Stimulated activated CD4-positive, alpha-beta T cell treated with anti-CD3 and anti-CD28 coated beads, Interleukin-4, amount 100 ng/mL, for 48 hours (primary cell): ENCODE measurements at regions not wholly inside any gene's neighbourhood (a gene's known extent, or its start where the extent isn't known, plus 50 kb on each side); places are given as distances from the start of the nearest gene placed in this dataset.
"Not testable (repeated sequence)": the region's sequence is repeated elsewhere in the genome, so short reads cannot be mapped to it uniquely, and the experiment has no call there.

ENCODE experiments used
- DNase-seq, 2 donors: peaks; one replicate each; pipeline ENCODE4 v3.0.0-alpha.2; 2020; ENCODE audit warnings: low read depth in 2 of 2

DNA sequence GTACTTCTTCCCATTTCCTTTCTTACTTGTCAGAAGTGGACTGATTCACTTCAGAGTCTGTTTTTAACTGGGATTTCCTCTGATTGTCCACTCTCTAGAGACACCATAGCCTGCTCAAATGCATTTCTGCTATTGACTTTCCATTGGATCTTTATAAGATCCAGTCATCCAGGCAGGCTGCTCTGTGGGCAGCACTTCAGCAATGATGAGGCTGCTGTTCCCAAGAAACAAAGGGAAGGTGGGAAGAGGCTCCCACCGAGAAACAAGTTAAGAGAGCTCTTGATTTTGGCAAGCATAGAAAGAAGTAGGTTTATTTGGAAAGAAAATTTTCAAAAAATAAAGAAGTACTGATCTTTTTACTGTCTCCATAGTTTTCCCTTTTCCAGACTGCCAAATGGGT is 125.8 kb upstream of the STARD13 start:
- no peak for DNase-seq

- DNase-seq: no peak
Measured at GRCh38 chr13:33415822-33416221, 130.3 kb upstream of the STARD13 start.

DNA sequence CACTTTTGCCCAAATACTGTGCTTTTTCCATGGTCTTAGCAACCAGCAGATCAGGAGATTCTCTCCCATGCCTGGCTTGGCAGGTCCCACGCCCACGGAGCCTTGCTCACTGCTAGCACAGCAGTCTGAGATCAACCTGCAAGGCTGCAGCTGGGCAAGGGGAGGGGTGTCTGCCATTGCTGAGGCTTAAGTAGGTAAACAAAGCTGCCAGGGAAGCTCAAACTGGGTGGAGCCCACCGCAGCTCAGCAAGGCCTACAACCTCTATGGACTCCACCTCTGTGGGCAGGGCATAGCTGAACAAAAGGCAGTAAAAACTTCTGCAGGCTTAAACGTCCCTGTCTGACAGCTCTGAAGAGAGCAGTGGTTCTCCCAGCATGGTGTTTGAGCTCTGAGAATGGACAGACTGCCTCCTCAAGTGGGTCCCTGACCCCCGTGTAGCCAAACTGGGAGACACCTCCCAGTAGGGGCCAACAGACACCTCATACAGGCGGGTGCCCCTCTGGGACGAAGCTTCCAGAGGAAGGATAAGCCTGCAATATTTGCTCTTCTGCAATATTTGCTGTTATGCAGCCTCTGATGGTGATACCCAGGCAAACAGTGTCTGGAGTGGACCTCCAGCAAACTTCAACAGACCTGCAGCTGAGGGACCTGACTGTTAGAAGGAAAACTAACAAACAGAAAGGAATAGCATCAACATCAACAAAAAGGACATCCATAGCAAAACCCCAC is 132.8 kb upstream of the STARD13 start:
- not testable (repeated sequence) for DNase-seq

DNA sequence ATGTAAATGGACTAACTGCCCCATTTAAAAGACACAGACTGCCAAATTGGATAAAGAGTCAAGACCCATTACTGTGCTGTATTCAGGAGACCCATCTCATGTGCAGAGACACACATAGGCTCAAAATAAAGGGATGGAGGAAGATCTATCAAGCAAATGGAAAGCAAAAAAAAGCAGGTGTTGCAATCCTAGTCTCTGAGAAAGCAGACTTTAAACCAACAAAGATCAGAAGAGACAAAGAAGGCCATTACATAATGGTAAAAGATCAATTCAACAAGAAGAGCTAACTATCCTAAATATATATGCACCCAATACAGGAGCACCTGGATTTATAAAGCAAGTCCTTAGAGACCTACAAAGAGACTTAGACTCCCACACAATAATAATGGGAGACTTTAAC is 134.6 kb upstream of the STARD13 start:
- DNase-seq: not testable (repeated sequence)

- no peak for DNase-seq
Measured at GRCh38 chr13:33426131-33426530, 140.6 kb upstream of the STARD13 start.

DNA sequence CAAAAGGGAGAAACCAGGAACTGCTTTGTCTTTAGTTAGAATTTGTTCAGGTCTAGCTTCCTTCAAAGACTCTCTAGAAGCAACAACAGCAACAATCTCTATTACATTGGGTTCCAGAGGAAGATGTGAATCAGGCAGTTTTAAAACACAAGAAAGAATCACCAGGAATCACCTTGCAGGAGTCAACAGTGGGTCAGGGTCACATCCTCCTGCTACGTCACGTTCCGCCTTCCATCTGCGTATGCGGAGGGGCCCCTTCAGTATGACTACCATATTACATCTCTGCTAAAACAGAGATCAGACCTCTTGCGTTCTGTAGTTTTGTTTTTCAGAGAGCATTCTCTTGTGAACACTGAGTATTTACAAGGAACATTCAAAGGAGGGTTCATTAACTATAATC is 147.8 kb upstream of the STARD13 start:
- no peak for DNase-seq

- no peak for DNase-seq
Measured at GRCh38 chr13:33434676-33435075, 149.1 kb upstream of the STARD13 start.

DNA sequence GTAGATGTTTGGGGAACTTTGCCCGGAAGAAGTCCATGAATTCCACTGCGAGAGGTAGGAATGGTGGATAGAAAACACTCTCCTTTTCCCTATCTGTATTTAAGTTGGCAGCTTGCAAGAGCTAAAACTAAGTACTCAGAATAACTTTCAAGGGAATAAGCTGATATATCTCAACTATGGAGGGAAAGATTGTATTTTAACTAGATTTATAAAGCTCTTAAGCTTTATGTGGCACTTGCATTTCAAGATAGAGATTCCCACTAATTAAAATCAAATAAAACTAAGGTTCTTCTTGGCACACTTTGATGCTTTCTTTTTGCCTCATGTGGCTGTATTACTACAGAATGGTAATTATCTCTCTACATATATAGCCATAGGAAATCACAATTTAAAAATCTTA is 149.7 kb upstream of the STARD13 start:
- no peak for DNase-seq

- DNase-seq: no peak
Measured at GRCh38 chr13:33438918-33439317, 153.4 kb upstream of the STARD13 start.

- DNase-seq: no peak
Measured at GRCh38 chr13:33441015-33441414, 155.5 kb upstream of the STARD13 start.

GRCh38 chr13:33445024-33445423 is 159.5 kb upstream of the STARD13 start:
- DNase-seq: no peak

DNA sequence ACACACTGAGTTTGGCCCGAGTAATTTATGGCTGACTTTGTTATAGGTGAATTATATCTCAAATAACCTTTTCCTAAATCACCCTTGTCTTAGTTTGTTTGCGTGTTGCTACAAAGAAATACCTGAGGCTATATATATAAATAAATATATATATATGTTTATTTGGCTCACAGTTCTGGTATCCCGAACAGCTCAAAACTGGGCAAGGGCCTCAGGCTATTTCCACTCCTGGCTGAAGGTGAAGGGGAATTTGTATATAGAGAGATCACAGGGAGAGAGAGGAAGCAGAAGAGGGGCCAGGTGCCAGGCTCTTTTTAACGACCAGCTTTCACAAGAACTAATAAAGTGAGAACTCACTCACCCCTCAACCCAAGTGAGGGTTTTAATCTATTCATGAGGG is 159.9 kb upstream of the STARD13 start:
- DNase-seq: no peak

GRCh38 chr13:33446821-33447725 is 161.5 kb upstream of the STARD13 start:
- DNase-seq: no peak

- DNase-seq: no peak
Measured at GRCh38 chr13:33448889-33449288, 163.3 kb upstream of the STARD13 start.

DNA sequence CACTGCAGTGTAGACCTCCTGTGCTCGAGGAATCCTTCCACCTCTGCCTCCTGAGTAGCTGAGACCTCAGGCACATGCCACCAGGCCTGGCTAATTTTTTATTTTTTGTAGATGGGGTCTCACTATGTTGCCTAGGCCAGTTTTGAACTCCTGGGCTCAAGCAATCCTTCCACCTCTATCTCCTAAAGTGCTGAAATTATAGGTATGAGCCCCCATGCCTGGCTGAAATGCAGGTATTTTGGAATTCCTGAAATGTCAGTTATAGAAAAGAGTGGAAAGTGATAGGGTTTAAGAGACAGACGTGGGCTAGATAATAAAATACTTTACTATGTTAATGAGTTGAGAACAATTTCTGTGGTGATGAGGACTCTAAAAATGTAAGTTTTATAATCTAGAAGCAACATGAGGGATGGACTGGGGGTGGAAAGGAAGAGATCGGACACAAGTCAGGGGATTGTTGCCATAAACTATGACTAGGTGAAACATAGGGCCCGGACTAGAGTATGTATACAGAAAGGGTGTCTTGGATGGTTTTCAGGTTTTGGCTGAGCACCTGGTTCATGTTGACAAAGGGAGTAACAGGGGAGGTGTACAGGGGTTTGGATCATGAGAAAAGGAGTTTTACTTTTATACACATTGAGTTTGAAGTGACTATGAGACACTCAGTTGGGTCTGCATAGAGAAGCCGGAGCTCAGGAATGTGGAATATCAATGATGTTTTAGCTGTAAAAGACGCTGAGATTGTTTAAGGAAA is 165.6 kb upstream of the STARD13 start:
- DNase-seq: no peak

GRCh38 chr13:33452873-33453517 is 167.4 kb upstream of the STARD13 start:
- DNase-seq: no peak

DNA sequence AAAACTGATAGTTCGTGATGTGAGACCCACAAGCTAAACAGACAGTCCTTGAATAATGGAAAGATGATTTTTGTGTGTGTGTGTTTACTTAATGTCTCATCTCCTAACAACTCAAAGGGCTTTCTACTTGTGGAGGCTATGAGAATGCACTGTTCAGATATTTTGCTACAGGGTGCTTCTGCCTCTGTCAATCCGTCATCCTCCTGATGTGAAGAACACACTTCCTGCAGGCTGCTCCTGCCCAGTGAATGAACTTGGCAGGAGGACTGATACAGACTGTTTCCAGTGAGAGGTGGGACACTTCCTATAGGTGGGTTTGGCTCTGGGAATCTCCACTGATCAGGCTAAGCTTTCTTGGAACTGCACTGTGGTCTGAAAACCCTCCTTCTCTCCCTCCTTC is 168.4 kb upstream of the STARD13 start:
- DNase-seq: no peak

DNA sequence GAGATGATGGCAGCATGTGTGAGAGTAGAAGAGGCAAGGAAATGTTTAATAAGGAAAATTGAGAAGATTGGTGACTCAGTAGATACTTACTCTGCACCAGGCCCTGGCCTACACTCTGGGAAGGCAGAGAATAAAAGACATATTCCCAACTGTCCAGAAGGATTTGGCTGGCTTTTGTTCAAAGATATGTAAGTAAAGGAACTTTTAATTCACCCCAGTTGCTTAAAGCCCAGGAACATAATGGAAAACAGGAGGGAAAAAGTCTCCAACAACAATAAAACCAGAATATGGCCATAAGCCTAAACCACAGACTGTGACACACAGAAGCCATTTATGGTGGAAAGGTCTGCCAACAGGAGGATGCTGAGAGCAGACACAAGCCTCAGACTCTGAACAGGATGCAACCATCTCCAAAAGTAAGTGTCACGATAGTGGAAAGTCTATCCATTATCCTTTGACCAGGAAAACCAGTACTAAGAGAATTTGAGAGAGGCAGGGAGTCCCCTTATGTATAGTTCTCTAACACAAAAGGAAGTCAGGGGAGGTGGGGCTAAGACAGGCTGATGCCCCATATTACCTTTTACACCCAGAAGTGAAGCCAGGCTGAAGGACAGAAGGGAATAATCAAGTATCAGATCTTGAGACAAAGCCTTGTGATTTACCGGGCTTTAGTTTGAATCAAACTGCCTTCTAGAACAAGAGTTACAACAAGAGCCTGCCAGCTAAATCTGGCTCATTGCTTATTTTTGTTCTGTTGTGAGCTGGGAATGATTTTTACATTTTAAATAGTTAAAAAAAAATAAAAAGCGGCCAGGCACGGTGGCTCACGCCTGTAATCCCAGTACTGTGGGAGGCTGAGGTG is 169.5 kb upstream of the STARD13 start:
- DNase-seq: no peak

- DNase-seq: no peak
Measured at GRCh38 chr13:33459702-33460101, 174.1 kb upstream of the STARD13 start.

- no peak for DNase-seq
Measured at GRCh38 chr13:33462109-33462508, 176.6 kb upstream of the STARD13 start.

DNA sequence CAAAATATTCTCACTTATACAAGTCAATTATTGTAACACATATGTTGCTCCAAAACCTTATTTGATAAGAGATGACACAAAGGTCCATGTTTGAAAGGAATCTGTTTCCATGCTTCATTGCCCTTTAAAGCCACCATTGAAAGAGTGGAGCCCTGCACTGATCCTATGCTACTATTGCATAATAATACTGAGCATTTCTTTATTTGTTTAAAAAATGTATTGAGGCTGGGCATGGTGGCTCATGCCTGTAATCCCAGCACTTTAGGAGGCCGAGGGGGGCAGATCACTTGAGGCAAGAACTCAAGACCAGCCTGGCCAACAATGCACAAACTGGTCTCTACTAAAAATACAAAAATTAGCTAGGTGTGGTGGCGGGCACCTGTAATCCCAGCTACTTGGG is 178.8 kb upstream of the STARD13 start:
- DNase-seq: no peak
